ENCODE measurements at regions not wholly inside any gene's neighbourhood (a gene's known extent, or its start where the extent isn't known, plus 50 kb on each side); places are given as distances from the start of the nearest gene placed in this dataset.

DNA sequence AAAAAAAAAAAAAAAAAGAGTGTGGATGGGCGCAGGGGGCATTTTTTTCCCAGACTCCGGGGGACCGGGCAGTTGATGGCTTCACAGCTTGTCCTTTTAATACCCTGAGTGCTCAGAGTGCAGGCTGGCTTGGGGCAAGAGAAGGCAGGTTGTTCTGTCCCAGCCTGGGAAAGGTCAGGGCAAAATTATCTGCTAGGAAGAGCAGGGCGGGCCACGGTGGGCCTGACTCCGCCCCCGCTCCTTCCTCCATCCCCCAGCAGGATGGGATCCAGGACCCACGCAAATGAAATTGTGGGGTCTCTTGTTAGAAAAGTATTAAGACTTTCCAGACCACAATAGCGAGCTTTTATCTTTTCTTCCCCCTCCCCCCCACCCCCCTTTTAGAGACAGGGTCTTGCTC is 70.7 kb downstream of the PTPRS start:
- no peak for TF ChIP-seq JUND (IDR thresholded peaks at IDR 0.05; ENCODE audit: low read depth)
- in situ Hi-C loops (cut with HindIII; ENCODE audit: low pct_unique_long_range_greater_than_20kb, low sequenced_read_pairs), result no loop called here

DNA sequence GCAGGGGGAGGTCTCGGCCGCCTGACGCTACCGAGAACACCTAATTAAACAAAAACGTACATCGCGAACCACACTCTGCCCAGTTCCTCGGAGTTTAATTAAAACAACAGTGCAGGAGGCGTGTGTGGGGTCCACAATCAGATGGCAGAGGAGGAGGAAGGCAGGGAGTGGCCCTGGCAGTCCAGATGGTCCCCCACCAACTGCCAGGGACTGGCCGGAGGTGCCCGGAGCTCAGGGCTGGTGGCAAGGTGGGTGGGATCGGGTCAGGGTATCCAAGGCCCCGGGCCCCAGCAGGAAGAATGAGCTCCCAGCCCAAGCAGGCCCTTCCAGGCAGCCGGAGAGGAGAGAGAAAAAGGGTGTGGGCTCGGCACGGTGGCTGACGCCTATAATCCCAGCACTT is 71.3 kb downstream of the PTPRS start:
- in situ Hi-C loops (cut with HindIII; ENCODE audit: low pct_unique_long_range_greater_than_20kb, low sequenced_read_pairs), result no loop called here
- DNase-seq (ENCODE audit: low read depth in 1 of 2, low spot score in 1 of 2), result no peak
- no peak for TF ChIP-seq JUND (IDR thresholded peaks at IDR 0.05; ENCODE audit: low read depth)

More for the DNA sequence above, 70.7 kb downstream of the PTPRS start:
- no peak for DNase-seq (ENCODE audit: low read depth in 1 of 2, low spot score in 1 of 2)

DNA sequence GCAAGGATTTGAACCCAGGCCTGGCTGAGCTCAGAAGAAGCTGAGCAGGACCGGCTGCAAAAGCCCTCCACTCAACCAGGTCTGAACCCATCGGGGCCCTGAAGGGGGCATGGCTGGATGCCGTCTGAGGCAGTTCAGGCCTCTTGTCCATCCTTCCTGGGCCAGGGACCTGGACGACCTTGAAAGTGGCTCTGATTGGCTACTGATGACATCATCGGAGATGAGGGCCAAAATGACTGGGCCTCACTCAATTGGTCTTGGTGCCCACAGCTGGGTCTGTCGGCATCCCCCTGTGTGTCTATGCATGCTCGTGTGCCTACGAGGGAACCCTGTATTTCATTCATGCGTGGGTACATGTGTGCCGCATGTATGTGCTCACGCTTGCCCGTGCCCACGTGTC is 71.8 kb downstream of the PTPRS start:
- in situ Hi-C loops (cut with HindIII; ENCODE audit: low pct_unique_long_range_greater_than_20kb, low sequenced_read_pairs), result no loop called here
- DNase-seq (ENCODE audit: low read depth in 1 of 2, low spot score in 1 of 2), result no peak
- no peak for TF ChIP-seq JUND (IDR thresholded peaks at IDR 0.05; ENCODE audit: low read depth)

DNA sequence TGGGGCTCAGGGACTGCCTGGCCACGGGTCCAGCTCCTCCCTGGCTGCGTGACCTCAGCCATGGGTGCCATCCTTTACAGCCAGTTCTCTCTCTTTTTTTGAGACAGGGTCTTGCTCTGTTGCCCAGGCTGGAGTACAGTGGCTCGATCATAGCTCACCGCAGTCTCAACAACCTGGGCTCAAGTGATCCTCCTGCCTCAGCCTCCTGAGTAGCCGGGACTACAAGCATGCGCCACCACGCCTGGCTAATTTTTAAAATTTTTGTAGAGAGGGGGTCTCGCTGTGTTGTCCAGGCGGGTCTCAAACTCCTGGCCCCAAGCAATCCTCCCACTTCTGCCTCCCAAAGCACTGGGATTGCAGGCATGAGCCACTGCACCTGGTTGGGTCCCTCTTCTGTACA is 75.4 kb downstream of the PTPRS start:
- no peak for TF ChIP-seq JUND (IDR thresholded peaks at IDR 0.05; ENCODE audit: low read depth)
- in situ Hi-C loops (cut with HindIII; ENCODE audit: low pct_unique_long_range_greater_than_20kb, low sequenced_read_pairs), result no loop called here
- DNase-seq (ENCODE audit: low read depth in 1 of 2, low spot score in 1 of 2), result no peak

DNA sequence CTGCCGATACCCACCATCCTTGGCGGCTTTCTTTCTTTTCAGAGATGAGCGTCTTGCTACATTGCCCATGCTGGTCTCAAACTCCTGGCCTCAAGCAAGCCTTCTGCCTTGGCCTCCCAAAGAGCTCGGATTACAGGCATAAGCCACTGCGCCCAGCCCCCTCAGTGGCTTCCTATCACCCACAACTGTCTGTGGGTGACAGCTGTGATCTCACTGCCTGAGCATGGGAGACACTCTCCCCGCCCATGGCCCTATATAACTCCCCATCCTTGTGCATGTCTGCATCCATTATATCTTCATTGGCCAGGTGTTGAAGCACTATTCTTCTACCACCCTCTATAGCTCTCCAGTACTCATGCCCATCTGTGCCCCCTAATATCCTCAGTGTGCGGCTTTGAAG is 76.2 kb downstream of the PTPRS start:
- DNase-seq (ENCODE audit: low read depth in 1 of 2, low spot score in 1 of 2), result no peak
- no peak for TF ChIP-seq JUND (IDR thresholded peaks at IDR 0.05; ENCODE audit: low read depth)
- in situ Hi-C loops (cut with HindIII; ENCODE audit: low pct_unique_long_range_greater_than_20kb, low sequenced_read_pairs), result no loop called here

DNA sequence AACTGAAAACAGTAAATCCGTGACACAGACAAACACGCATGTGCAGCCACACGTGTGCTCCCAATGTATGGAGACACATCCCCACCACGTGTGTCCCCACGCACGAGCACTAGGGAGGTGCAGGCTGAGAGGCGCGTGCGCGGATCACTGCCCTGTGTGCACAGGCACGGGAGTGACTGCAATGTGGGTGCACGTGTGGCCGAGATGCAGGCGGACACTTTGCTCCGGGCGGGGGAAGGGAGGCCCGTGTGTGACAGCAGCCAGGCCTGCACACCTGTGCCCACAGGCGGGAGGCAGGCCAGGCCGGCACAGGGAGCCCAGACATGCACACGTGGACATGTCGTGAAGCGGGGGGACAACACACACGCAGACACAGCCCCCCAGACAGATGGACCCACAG is 77.0 kb downstream of the PTPRS start:
- in situ Hi-C loops (cut with HindIII; ENCODE audit: low pct_unique_long_range_greater_than_20kb, low sequenced_read_pairs), result no loop called here
- DNase-seq (ENCODE audit: low read depth in 1 of 2, low spot score in 1 of 2), result no peak
- no peak for TF ChIP-seq JUND (IDR thresholded peaks at IDR 0.05; ENCODE audit: low read depth)

DNA sequence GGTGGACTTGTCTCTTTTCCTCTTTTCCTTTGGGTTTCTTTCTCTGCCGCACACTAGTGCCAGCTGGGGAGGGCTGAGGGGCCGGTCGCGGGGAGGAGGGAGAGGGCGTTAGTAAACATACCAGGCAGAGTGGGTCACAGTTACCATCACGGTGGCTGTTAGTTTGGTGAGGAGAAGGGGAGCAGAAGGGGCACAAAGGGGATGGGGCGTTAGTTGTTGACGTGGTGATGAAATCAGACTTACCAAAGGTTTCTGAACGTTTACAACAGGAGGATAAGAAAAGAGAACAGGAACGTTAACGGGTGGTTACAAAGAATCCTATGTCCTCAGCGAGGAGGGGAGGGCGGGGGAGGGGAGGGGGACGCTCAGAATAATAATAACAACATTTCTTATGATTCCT is 77.9 kb downstream of the PTPRS start:
- DNase-seq (ENCODE audit: low read depth in 1 of 2, low spot score in 1 of 2), result no peak
- no peak for TF ChIP-seq JUND (IDR thresholded peaks at IDR 0.05; ENCODE audit: low read depth)
- in situ Hi-C loops (cut with HindIII; ENCODE audit: low pct_unique_long_range_greater_than_20kb, low sequenced_read_pairs), result no loop called here

DNA sequence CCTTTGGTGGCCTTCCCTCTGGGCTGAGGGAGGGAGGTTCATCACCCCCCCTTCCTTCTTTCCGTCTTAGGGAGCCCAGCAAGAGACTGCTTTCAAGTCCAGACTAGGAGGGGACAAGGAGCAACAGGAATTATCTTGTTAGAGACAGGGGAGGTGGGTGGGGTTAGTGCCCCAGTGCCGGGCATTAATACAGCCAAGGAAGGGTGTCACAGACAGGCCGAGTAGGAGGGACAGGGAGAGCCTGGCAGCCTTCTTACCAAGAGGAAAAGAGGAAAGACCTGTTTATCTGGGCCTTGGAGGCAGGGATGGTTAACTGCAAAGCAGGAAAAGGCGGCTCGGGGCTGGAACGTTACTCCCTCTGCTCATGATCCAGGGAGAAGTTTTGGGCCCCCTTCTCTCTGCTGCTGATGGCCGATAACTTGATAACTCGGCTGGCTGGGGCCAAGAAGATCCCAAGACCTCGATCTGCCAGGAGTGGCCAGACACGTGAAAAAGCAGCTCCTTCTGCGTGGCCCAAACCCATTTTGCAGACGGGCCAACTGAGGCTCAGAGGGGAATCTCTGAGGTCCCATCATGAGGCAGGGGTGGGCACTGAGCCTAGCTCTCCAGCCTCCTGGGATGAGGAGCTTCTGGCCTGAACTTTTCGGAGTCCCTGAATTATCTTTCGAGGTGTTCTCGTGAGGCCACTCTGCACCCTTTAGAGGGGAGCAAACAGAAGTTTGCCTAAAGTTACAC is 79.3 kb downstream of the PTPRS start:
- DNase-seq (ENCODE audit: low read depth in 1 of 2, low spot score in 1 of 2), result peak; percentile 52 to 90
- TF ChIP-seq JUND (IDR thresholded peaks at IDR 0.05; ENCODE audit: low read depth), result no peak
- in situ Hi-C loops (cut with HindIII; ENCODE audit: low pct_unique_long_range_greater_than_20kb, low sequenced_read_pairs), result no loop called here

DNA sequence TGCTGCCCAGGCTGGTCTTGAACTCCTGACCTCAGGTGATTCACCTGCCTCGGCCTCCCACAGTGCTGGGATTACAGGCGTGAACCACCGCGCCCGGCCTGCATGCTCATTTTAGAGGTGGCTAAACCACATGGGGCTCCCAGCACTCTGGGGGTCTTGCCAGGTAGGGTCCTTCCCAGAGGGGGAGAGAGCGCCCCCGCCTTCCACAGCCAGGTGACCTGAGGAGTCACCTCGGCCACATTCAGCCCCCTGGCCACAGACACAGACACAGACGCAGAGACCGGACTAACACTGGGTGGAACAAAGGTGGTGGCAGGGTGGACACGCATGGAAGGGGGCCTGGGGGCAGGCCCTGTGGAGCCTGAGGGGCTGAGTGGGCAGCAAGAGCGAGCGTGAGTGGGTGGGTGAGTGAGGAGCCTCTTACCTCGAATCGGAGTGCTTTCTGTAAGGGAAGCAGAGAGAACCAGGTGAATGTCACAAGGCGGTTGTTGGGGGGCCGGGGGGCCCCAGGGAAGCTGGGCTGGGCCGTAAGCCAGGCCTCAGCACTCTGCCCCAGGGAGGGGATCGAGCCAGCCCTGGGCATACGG is 80.1 kb downstream of the PTPRS start:
- DNase-seq (ENCODE audit: low read depth in 1 of 2, low spot score in 1 of 2), result no peak
- in situ Hi-C loops (cut with HindIII; ENCODE audit: low pct_unique_long_range_greater_than_20kb, low sequenced_read_pairs), result no loop called here
- TF ChIP-seq JUND (IDR thresholded peaks at IDR 0.05; ENCODE audit: low read depth), result no peak

DNA sequence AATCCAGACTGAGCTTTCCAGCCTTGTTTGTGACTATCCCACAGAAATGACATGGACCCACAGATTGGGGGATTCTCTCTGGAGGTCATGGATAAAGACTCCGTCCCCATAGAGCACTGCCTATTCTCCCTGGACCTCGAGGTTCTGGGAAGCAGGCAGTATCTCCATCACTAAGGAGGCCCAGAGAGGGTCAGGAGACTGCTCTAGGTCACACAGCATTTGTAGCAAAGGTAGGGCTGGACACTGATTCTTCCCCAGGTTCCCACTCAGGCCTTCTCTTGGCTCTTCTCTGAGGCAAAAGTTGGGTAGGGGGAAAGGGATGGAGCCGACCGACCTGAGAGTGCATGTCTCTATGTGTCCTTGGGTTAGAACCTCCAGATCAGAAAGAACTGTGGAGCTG is 80.9 kb downstream of the PTPRS start:
- DNase-seq (ENCODE audit: low read depth in 1 of 2, low spot score in 1 of 2), result no peak
- no peak for TF ChIP-seq JUND (IDR thresholded peaks at IDR 0.05; ENCODE audit: low read depth)
- in situ Hi-C loops (cut with HindIII; ENCODE audit: low pct_unique_long_range_greater_than_20kb, low sequenced_read_pairs), result no loop called here

DNA sequence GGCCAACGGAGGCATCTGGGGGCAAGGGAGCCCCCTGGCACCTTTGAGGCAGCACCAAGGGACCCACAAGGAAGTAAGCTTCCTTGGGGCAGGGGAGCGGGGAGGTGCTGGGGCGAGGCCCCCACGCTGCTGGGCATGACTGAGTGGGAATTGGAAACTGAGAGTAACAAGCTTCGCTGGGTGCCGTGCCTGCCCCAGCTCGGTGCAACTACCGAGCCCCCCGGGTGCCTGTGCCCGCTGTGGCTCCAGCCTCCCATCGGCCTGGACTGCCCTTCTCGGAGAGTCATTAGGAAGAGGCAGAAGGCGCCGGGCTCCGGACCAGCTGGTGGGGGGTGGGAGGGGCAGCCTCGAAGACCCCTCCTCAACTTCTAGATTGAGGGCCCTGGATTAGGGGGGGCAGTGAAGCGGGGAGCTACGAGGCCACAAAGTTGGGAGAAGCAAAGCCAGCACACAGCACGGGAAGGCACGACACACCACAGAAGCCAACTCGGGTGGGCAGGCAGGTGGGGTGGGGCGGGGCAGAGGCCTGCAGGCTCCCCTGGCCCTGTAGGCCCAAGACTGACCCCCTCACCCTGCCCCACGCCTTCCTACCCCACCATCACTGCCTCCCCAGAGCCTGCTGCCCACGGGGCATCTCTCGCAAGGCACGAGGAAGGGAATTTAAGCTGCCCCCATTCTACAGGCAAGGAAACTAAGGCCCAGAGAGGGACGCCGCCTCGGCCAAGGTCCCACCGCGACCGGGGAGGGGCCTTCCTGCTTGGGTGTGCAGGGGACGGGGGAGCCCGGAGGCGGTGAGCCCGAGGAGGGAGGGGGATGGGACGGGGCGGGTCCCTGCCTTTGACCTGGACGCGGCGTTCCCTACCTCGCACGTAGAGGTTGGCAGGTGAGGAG is 83.2 kb downstream of the PTPRS start:
- TF ChIP-seq JUND (IDR thresholded peaks at IDR 0.05; ENCODE audit: low read depth), result no peak
- DNase-seq (ENCODE audit: low read depth in 1 of 2, low spot score in 1 of 2), result no peak
- in situ Hi-C loops (cut with HindIII; ENCODE audit: low pct_unique_long_range_greater_than_20kb, low sequenced_read_pairs), result no loop called here

DNA sequence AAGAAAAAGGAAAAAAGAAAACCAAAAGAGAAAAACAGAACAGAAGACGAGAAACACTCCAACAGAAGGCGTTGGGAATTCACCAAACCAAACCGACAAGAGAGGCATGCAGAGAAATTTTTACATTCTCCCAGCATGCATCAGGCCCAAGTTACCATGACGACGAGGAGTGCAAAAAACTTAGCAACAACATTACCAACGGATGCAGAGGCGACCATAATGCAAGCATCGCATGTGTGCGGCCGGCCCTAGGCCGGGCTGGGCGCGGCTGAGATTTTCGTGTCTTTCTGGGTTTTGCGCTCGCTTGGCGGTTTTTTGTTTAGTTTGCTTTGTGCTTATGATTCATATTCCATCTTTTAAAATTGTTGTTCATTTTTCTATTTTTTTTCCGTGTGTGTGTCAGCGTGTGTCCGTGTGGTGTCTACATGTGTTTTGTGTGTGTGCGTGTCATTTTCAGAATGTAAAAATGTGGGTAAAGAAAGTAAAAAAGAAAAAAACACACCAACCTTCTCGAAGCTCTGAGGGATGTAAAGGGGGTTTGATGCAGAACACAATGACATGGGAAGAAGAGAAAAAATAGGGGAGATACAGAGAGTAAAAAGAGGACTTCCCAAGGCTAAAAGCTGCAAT is 84.9 kb downstream of the PTPRS start:
- no peak for TF ChIP-seq JUND (IDR thresholded peaks at IDR 0.05; ENCODE audit: low read depth)
- DNase-seq (ENCODE audit: low read depth in 1 of 2, low spot score in 1 of 2), result no peak
- in situ Hi-C loops (cut with HindIII; ENCODE audit: low pct_unique_long_range_greater_than_20kb, low sequenced_read_pairs), result no loop called here

DNA sequence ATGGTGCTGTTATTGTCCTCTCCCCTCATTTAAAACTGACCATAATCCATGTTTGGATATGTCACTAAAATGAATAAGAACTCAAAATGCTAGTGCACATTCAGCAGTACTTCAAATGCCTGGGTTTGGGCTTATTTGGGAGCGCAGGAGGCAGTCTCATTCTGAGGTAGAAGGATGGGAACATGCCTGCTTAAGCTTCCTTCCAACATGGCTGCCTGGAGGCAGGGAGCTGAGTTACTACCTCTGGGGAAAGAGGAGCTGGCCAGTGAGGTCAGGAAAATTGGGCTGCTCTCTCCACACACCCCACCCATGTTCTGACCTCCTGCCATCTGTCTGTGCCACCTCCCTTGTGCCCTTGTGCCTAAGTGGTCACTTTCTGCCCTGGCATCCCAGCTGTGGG is 85.7 kb downstream of the PTPRS start:
- in situ Hi-C loops (cut with HindIII; ENCODE audit: low pct_unique_long_range_greater_than_20kb, low sequenced_read_pairs), result no loop called here
- no peak for TF ChIP-seq JUND (IDR thresholded peaks at IDR 0.05; ENCODE audit: low read depth)
- no peak for DNase-seq (ENCODE audit: low read depth in 1 of 2, low spot score in 1 of 2)
